IMR-90 (cell line): ENCODE measurements at regions not wholly inside any gene's neighbourhood (a gene's known extent, or its start where the extent isn't known, plus 50 kb on each side); places are given as distances from the start of the nearest gene placed in this dataset.

Source experiments
- CTCF ChIP-seq: conservative IDR thresholded peaks from 2 replicates; pipeline ENCODE4 v1.5.1; 2012; ENCODE audit warnings: mild to moderate bottlenecking, low read depth, low read length, improper control_type of control experiment
- POLR2A ChIP-seq: IDR thresholded peaks from 2 replicates; pipeline ENCODE4 v1.6.1; 2012; ENCODE audit warnings: mild to moderate bottlenecking, low read depth, low read length

DNA sequence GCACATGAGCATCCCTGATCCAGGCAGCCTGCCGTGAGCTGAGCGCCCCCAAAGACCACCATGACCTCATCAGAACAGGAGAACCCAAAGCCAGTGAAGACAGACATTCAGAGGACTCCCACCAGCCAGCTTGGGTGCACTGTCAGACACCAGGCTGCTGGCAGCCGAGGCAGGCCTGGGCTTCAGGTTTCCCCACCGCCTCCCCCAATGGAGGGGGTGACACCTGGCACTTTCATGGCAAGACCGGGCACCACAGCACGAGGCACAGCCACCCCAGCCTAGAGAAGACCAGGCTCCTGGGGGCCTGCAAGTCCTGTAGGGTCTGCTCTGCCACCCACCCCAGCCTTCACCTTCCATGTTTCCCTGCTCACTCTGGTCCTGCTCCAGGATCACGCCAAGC, 140.5 kb downstream of the C16orf95 start:
- TF ChIP-seq POLR2A: no peak
- no peak for TF ChIP-seq CTCF
